Endothelial cell of umbilical vein (primary cell): ENCODE measurements at regions not wholly inside any gene's neighbourhood (a gene's known extent, or its start where the extent isn't known, plus 50 kb on each side); places are given as distances from the start of the nearest gene placed in this dataset.

ENCODE experiments used
- BruUV-seq: library from RNA; stranded (reverse); fragments of 400-500 nt; replicated peaks from 2 replicates; lab custom pipeline; 2021; lab: Mats Ljungman, UMichigan
- CTCF ChIA-PET: fragments of 300-600, 350-600 bp; sonication (Branson Sonifier 250); formaldehyde crosslinking; loops from one replicate; lab custom pipeline; 2021; ENCODE audit warnings: antibody characterized with exemption, inconsistent platforms; lab: Charles Lee
- POLR2A ChIA-PET: fragments of 300-600, 350-600 bp; sonication (Branson Sonifier 250); formaldehyde crosslinking; loops from one replicate; lab custom pipeline; 2021; ENCODE audit warnings: antibody characterized with exemption, inconsistent platforms; lab: Charles Lee
- DNase-seq: peaks from one replicate; pipeline ENCODE4 v3.0.0-alpha.2; 2011; ENCODE audit warnings: low read depth, low spot score
- FAIRE-seq: peaks from 2 replicates; lab custom pipeline; 2011; peaks lifted over from hg19 to GRCh38; lab: Jason Lieb, UNC
- H2AFZ ChIP-seq: 2 replicates; pipeline ENCODE4 v1.6.0; 2012; ENCODE audit warnings: low read depth, low read length, control low read depth, inconsistent platforms
- H3K27ac ChIP-seq: 2 replicates; pipeline ENCODE4 v1.5.1; 2011; ENCODE audit warnings: low read depth, mild to moderate bottlenecking, control low read depth, low read length, moderate library complexity; ENCODE audit not compliant: insufficient read depth
- H3K27me3 ChIP-seq, 2 experiments: 2 replicates each; pipeline versions ENCODE4 v1.6.0 to v1.6.1; 2011; ENCODE audit warnings: low read length in 2 of 2, mixed read lengths in 1 of 2; ENCODE audit not compliant: control insufficient read depth in 2 of 2, insufficient read depth in 2 of 2
- H3K36me3 ChIP-seq, 2 experiments: 2 replicates in 1 of 2; 3 replicates in 1 of 2; pipeline ENCODE4 v1.5.1; 2011; ENCODE audit warnings: low read length in 2 of 2, mild to moderate bottlenecking in 1 of 2, moderate library complexity in 1 of 2; ENCODE audit not compliant: control insufficient read depth in 2 of 2, insufficient read depth in 2 of 2; ENCODE audit errors: extremely low read depth in 1 of 2
- H3K4me1 ChIP-seq: 3 replicates; pipeline ENCODE4 v1.5.1; 2011; ENCODE audit warnings: mild to moderate bottlenecking, low read length; ENCODE audit not compliant: control insufficient read depth, insufficient read depth; ENCODE audit errors: extremely low read depth
- H3K4me2 ChIP-seq: 2 replicates; pipeline ENCODE4 v1.6.1; 2011; ENCODE audit warnings: low read length, control low read depth, mixed read lengths; ENCODE audit not compliant: insufficient read depth
- H3K4me3 ChIP-seq, 3 experiments: fragments of 200-600 bp in 1 of 3; sonication (generic), shearing (Covaris generic) in 1 of 3; replicated peaks in 1 of 3; 2 replicates each; pipeline ENCODE4 v1.5.1; 2011 to 2016; ENCODE audit warnings: control low read depth in 3 of 3, low read length in 3 of 3, mild to moderate bottlenecking in 2 of 3, inconsistent platforms in 1 of 3, low read depth in 1 of 3, moderate library complexity in 1 of 3; ENCODE audit not compliant: insufficient read depth in 1 of 3
- H3K79me2 ChIP-seq: 2 replicates; pipeline ENCODE4 v1.6.0; 2012; ENCODE audit warnings: low read length, inconsistent platforms; ENCODE audit not compliant: control insufficient read depth, insufficient read depth
- H3K9ac ChIP-seq: replicated peaks from 2 replicates; pipeline ENCODE3; 2011; ENCODE audit warnings: low read length, control low read depth; ENCODE audit not compliant: insufficient read depth; ENCODE audit errors: extremely low read depth
- H3K9me1 ChIP-seq: replicated peaks from 3 replicates; pipeline ENCODE4 v1.6.0; 2011; ENCODE audit warnings: mild to moderate bottlenecking, low read length; ENCODE audit not compliant: control insufficient read depth, insufficient read depth; ENCODE audit errors: extremely low read depth
- H3K9me3 ChIP-seq: replicated peaks from 2 replicates; pipeline ENCODE4 v1.5.1; 2012; ENCODE audit warnings: low read length, inconsistent platforms; ENCODE audit not compliant: control insufficient read depth, insufficient read depth
- H4K20me1 ChIP-seq: replicated peaks from 2 replicates; pipeline ENCODE3; 2011; ENCODE audit warnings: mild to moderate bottlenecking, low read length; ENCODE audit not compliant: control insufficient read depth, insufficient read depth; ENCODE audit errors: extremely low read depth
- EZH2 ChIP-seq: IDR thresholded peaks from 2 replicates; pipeline ENCODE4 v1.6.1; 2012; ENCODE audit warnings: borderline replicate concordance, low read depth, mild to moderate bottlenecking, moderate library complexity, low read length, inconsistent platforms; ENCODE audit not compliant: severe bottlenecking
- FOS ChIP-seq: IDR thresholded peaks from 2 replicates; pipeline ENCODE4 v1.6.1; 2011; ENCODE audit warnings: mild to moderate bottlenecking, low read length, moderate library complexity, borderline replicate concordance; ENCODE audit not compliant: insufficient read depth
- GATA2 ChIP-seq: IDR thresholded peaks from 2 replicates; pipeline ENCODE4 v1.7.0; 2011; ENCODE audit warnings: low read depth, mild to moderate bottlenecking, moderate library complexity, mixed read lengths, low read length; ENCODE audit not compliant: insufficient read length, insufficient read depth
- JUN ChIP-seq: IDR thresholded peaks from 2 replicates; pipeline ENCODE4 v1.6.1; 2011; ENCODE audit warnings: borderline replicate concordance, low read depth; ENCODE audit not compliant: insufficient read length, insufficient read depth
- MYC ChIP-seq: IDR thresholded peaks from one replicate; pipeline ENCODE4 v1.6.1; 2011; ENCODE audit warnings: mild to moderate bottlenecking, low read depth, low read length
- POLR2A ChIP-seq: IDR thresholded peaks from 2 replicates; pipeline ENCODE4 v1.6.1; 2012; ENCODE audit warnings: low read depth, mild to moderate bottlenecking, control low read depth, low read length
- POLR2AphosphoS5 ChIP-seq: IDR thresholded peaks from 2 replicates; pipeline ENCODE4 v1.6.1; 2012; ENCODE audit warnings: low read depth, mild to moderate bottlenecking, control low read depth, low read length, moderate library complexity; ENCODE audit not compliant: insufficient read depth
- dilution Hi-C: fragments of 300-500 bp; cut with MboI; formaldehyde crosslinking; loops from one replicate; pipeline ENCODE4 v1.15.0; 2019; ENCODE audit warnings: low sequenced_read_pairs; ENCODE audit not compliant: extremely low pct_ligation_motif_present
- intact Hi-C: fragments of 100-400 bp; cut with micrococcal nuclease; formaldehyde crosslinking; loops from one replicate; pipeline ENCODE4 v1.10.0; 2022
- TF ChIP-seq, protein P1 (sequence below), 2 donors: IDR thresholded peaks; 1 replicate in 1 of 2; 2 replicates in 1 of 2; pipeline ENCODE4 v1.5.1; 2011; ENCODE audit warnings: low read length in 2 of 2, mild to moderate bottlenecking in 2 of 2, moderate library complexity in 2 of 2, control low read depth in 1 of 2, inconsistent platforms in 1 of 2, low read depth in 1 of 2; ENCODE audit not compliant: insufficient read depth in 1 of 2; ENCODE audit errors: extremely low read depth in 1 of 2
- TF ChIP-seq, protein P2 (sequence below): IDR thresholded peaks from 2 replicates; pipeline ENCODE4 v1.6.1; 2011; ENCODE audit not compliant: insufficient read depth, insufficient read length

DNA sequence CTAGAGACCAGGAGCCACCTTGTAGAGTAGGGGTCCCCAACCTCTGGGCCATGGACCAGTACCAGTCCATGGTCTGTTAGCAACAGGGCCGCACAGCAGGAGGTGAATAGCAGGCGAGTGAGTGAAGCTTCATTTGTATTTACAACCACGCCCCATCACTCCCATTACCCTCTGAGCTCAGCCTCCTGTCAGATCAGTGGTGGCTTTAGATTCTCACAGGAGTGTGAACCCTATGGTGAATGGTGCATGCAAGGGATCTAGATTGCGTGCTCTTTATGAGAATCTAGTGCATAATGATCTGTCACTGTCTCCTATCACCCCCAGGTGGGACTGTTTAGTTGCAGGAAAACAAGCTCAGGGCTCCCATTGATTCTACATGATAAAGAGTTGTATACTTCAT lies 303.6 kb downstream of the KCNRG start:
- ChIA-PET POLR2A (no interaction called here), CTCF (interaction anchor here (1.3 to 3.6 kb wide), 2 partner anchors 16 to 104 kb away, joined by 5 to 10 read pairs; no protein-coding TSS in a partner anchor)
- BruUV-seq = no TSS peak
- Histone ChIP-seq H3K4me1 (peaks cover 16% of the 10 kb centered on the region), H4K20me1 (no peaks in the 10 kb centered on the region), H3K27me3 (no peaks in the 10 kb centered on the region), H3K27ac (no peak overlapping the region), H3K9me1 (no peaks in the 10 kb centered on the region), H3K4me2 (no peak overlapping the region), H3K4me3 (no peak overlapping the region), H3K9ac (no peak overlapping the region), H3K79me2 (no peaks in the 10 kb centered on the region), H3K9me3 (no peaks in the 10 kb centered on the region), H2AFZ (no peak overlapping the region), H3K36me3 (no peaks in the 10 kb centered on the region)
- dilution Hi-C loops (no loop called here), intact Hi-C loops (no loop called here)
- FAIRE-seq (no peak), DNase-seq (no peak)
- no peak for TF ChIP-seq POLR2AphosphoS5
- TF ChIP-seq, protein P1, sequence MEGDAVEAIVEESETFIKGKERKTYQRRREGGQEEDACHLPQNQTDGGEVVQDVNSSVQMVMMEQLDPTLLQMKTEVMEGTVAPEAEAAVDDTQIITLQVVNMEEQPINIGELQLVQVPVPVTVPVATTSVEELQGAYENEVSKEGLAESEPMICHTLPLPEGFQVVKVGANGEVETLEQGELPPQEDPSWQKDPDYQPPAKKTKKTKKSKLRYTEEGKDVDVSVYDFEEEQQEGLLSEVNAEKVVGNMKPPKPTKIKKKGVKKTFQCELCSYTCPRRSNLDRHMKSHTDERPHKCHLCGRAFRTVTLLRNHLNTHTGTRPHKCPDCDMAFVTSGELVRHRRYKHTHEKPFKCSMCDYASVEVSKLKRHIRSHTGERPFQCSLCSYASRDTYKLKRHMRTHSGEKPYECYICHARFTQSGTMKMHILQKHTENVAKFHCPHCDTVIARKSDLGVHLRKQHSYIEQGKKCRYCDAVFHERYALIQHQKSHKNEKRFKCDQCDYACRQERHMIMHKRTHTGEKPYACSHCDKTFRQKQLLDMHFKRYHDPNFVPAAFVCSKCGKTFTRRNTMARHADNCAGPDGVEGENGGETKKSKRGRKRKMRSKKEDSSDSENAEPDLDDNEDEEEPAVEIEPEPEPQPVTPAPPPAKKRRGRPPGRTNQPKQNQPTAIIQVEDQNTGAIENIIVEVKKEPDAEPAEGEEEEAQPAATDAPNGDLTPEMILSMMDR (IDR thresholded peaks at IDR 0.05; ENCODE audit: extremely low read depth in 1 of 2, insufficient read depth in 1 of 2, low read depth in 1 of 2, low read length in 2 of 2) = no peak
- TF ChIP-seq FOS = no peak
- TF ChIP-seq JUN = no peak
- no peak for TF ChIP-seq MYC
- TF ChIP-seq, protein P2, sequence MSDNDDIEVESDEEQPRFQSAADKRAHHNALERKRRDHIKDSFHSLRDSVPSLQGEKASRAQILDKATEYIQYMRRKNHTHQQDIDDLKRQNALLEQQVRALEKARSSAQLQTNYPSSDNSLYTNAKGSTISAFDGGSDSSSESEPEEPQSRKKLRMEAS = no peak
- TF ChIP-seq GATA2 = no peak
- no peak for TF ChIP-seq POLR2A
- no peak for TF ChIP-seq EZH2
